ENCODE measurements at regions not wholly inside any gene's neighbourhood (a gene's known extent, or its start where the extent isn't known, plus 50 kb on each side); places are given as distances from the start of the nearest gene placed in this dataset.
A peak's percentile ranks its signal among the peaks of the same experiment; 100 is the strongest.

DNA sequence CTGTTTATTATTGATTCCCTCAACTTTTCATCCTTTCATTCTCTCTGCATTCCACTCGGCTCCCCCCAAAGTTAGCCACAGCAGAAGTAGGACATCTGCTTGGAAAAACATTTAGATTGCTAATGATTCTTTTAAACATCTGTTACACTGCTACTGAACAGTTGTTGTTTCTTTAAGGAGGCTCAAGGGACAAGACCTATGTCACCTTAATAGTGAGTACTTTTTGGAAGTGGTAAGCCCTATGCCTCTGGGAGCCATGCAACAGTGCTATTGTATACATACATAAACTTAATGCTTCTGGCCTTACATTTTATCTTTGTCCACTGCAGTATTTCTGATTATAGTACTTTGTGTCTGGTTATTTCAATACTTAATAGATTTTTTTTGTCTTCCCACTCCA lies 628.2 kb upstream of the FOXG1 start:
- TF ChIP-seq EZH2 (IDR thresholded peaks at IDR 0.05), result no peak
- Histone ChIP-seq H3K36me3 (ENCODE audit: insufficient read depth, low read length) (no peaks in the 10 kb centered on the region), H3K27ac (no peak overlapping the region), H3K9me3 (ENCODE audit: low read depth, low read length) (no peaks in the 10 kb centered on the region), H3K4me3 (no peak overlapping the region), H3K9ac (ENCODE audit: insufficient read length) (no peak overlapping the region)
- no peak for DNase-seq (ENCODE audit: low read depth, low spot score)

- no peak overlapping the region for H3K9ac ChIP-seq (ENCODE audit: insufficient read length)
- no peak overlapping the region for H3K4me3 ChIP-seq
- H3K9me3 ChIP-seq (ENCODE audit: low read depth, low read length), result no peaks in the 10 kb centered on the region
- H3K36me3 ChIP-seq (ENCODE audit: insufficient read depth, low read length), result no peaks in the 10 kb centered on the region
- TF ChIP-seq POLR2AphosphoS5 (IDR thresholded peaks at IDR 0.05; ENCODE audit: borderline replicate concordance, low read depth, low read length), result no peak
- TF ChIP-seq FOXP2 (optimal IDR thresholded peaks at IDR 0.05; ENCODE audit: control extremely low read depth, extremely low read length, insufficient read depth), result no peak
- TF ChIP-seq EZH2 (IDR thresholded peaks at IDR 0.05), result no peak
- peak overlapping the region; percentile 93 for H3K27ac ChIP-seq
- DNase-seq (ENCODE audit: low read depth, low spot score), result no peak
These were observed 624.9 kb upstream of the FOXG1 start for GRCh38 chr14:28141662-28142061.

- no peak for DNase-seq (ENCODE audit: low read depth, low spot score)
- H3K27ac ChIP-seq, result peak overlapping the region; percentile 93
- peak overlapping the region; percentile 36 for H3K4me3 ChIP-seq
- peak overlapping the region; percentile 27 for H3K9ac ChIP-seq (ENCODE audit: insufficient read length)
- no peak for TF ChIP-seq EZH2 (IDR thresholded peaks at IDR 0.05)
- TF ChIP-seq FOXP2 (optimal IDR thresholded peaks at IDR 0.05; ENCODE audit: control extremely low read depth, extremely low read length, insufficient read depth), result no peak
- no peak for TF ChIP-seq POLR2AphosphoS5 (IDR thresholded peaks at IDR 0.05; ENCODE audit: borderline replicate concordance, low read depth, low read length)
- no peaks in the 10 kb centered on the region for H3K36me3 ChIP-seq (ENCODE audit: insufficient read depth, low read length)
- no peaks in the 10 kb centered on the region for H3K9me3 ChIP-seq (ENCODE audit: low read depth, low read length)
These were observed 624.1 kb upstream of the FOXG1 start for GRCh38 chr14:28142400-28143015.

GRCh38 chr14:28143316-28143715 lies 623.3 kb upstream of the FOXG1 start:
- peak overlapping the region; percentile 27 for H3K9ac ChIP-seq (ENCODE audit: insufficient read length)
- no peaks in the 10 kb centered on the region for H3K36me3 ChIP-seq (ENCODE audit: insufficient read depth, low read length)
- peak overlapping the region; percentile 36 for H3K4me3 ChIP-seq
- DNase-seq (ENCODE audit: low read depth, low spot score), result no peak
- TF ChIP-seq POLR2AphosphoS5 (IDR thresholded peaks at IDR 0.05; ENCODE audit: borderline replicate concordance, low read depth, low read length), result no peak
- TF ChIP-seq EZH2 (IDR thresholded peaks at IDR 0.05), result no peak
- no peak for TF ChIP-seq FOXP2 (optimal IDR thresholded peaks at IDR 0.05; ENCODE audit: control extremely low read depth, extremely low read length, insufficient read depth)
- H3K9me3 ChIP-seq (ENCODE audit: low read depth, low read length), result no peaks in the 10 kb centered on the region
- peak overlapping the region; percentile 93 for H3K27ac ChIP-seq

- H3K9ac ChIP-seq (ENCODE audit: insufficient read length), result no peak overlapping the region
- TF ChIP-seq EZH2 (IDR thresholded peaks at IDR 0.05) (no peak), POLR2AphosphoS5 (IDR thresholded peaks at IDR 0.05; ENCODE audit: borderline replicate concordance, low read depth, low read length) (no peak), FOXP2 (optimal IDR thresholded peaks at IDR 0.05; ENCODE audit: control extremely low read depth, extremely low read length, insufficient read depth) (no peak)
- DNase-seq (ENCODE audit: low read depth, low spot score), result no peak
- H3K36me3 ChIP-seq (ENCODE audit: insufficient read depth, low read length), result no peaks in the 10 kb centered on the region
- no peak overlapping the region for H3K4me3 ChIP-seq
- H3K9me3 ChIP-seq (ENCODE audit: low read depth, low read length), result no peaks in the 10 kb centered on the region
- no peak overlapping the region for H3K27ac ChIP-seq
These were observed 614.7 kb upstream of the FOXG1 start for GRCh38 chr14:28151926-28152325.

DNA sequence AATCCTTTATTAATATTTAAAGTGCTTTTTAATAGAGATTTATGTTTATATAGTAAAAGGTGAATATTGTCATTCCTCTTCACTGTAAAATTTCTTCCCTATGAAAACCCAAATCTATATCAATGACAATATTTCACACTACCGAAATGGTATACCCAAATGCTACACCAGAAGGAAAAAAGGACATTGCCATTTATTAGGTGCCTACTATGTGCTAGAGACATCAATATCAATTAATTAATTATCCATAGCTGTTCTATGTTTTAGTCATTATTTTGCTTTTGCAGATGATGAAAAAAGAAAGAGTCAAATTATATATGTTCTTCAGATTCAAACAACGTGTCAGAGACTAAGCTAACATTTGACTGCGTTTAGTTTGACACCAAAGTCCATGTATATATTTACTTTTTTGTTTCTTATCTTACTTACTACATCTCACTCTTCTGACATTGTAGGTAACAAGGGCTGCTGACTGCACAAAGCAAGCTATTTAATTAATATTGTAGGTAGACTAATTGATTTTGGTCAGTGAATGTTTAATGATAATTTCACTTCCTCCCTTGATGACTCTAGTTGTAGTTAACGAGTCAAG lies 614.0 kb upstream of the FOXG1 start:
- H3K9me3 ChIP-seq (ENCODE audit: low read depth, low read length), result no peaks in the 10 kb centered on the region
- H3K36me3 ChIP-seq (ENCODE audit: insufficient read depth, low read length), result no peaks in the 10 kb centered on the region
- DNase-seq (ENCODE audit: low read depth, low spot score), result no peak
- H3K27ac ChIP-seq, result no peak overlapping the region
- TF ChIP-seq POLR2AphosphoS5 (IDR thresholded peaks at IDR 0.05; ENCODE audit: borderline replicate concordance, low read depth, low read length), result no peak
- no peak for TF ChIP-seq FOXP2 (optimal IDR thresholded peaks at IDR 0.05; ENCODE audit: control extremely low read depth, extremely low read length, insufficient read depth)
- TF ChIP-seq EZH2 (IDR thresholded peaks at IDR 0.05), result no peak
- H3K9ac ChIP-seq (ENCODE audit: insufficient read length), result no peak overlapping the region
- H3K4me3 ChIP-seq, result no peak overlapping the region

DNA sequence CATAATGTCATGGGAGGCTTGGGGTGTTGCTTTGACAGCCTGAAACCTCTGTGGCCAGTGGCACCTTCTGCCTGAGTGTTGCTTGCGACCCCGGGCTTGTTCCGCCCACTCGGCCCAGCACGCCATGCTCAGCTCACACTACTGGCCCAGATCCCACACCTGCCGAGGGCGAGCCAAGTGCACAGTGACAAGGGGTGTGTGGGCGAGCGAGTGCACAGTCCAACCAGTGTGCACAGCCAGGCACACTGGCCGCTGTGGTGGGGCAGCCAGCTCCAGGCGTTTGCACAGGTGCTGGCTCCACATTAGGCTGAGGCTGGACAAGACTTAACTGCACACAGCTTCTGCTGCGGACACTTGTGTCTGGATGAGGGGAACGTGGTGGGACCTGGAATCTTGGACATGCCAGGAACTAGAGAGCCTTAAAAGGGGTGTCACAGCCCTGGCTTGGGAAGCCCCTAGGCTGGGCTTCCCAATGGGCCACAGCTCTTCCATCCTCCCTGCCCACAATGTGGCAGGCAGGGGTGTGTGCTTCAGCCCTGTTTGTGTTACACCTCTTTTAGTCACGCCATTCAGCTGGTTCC lies 609.2 kb upstream of the FOXG1 start:
- no peak overlapping the region for H3K9ac ChIP-seq (ENCODE audit: insufficient read length)
- H3K9me3 ChIP-seq (ENCODE audit: low read depth, low read length), result no peaks in the 10 kb centered on the region
- no peak for TF ChIP-seq POLR2AphosphoS5 (IDR thresholded peaks at IDR 0.05; ENCODE audit: borderline replicate concordance, low read depth, low read length)
- TF ChIP-seq FOXP2 (optimal IDR thresholded peaks at IDR 0.05; ENCODE audit: control extremely low read depth, extremely low read length, insufficient read depth), result no peak
- DNase-seq (ENCODE audit: low read depth, low spot score), result no peak
- H3K27ac ChIP-seq, result no peak overlapping the region
- H3K4me3 ChIP-seq, result no peak overlapping the region
- H3K36me3 ChIP-seq (ENCODE audit: insufficient read depth, low read length), result no peaks in the 10 kb centered on the region

DNA sequence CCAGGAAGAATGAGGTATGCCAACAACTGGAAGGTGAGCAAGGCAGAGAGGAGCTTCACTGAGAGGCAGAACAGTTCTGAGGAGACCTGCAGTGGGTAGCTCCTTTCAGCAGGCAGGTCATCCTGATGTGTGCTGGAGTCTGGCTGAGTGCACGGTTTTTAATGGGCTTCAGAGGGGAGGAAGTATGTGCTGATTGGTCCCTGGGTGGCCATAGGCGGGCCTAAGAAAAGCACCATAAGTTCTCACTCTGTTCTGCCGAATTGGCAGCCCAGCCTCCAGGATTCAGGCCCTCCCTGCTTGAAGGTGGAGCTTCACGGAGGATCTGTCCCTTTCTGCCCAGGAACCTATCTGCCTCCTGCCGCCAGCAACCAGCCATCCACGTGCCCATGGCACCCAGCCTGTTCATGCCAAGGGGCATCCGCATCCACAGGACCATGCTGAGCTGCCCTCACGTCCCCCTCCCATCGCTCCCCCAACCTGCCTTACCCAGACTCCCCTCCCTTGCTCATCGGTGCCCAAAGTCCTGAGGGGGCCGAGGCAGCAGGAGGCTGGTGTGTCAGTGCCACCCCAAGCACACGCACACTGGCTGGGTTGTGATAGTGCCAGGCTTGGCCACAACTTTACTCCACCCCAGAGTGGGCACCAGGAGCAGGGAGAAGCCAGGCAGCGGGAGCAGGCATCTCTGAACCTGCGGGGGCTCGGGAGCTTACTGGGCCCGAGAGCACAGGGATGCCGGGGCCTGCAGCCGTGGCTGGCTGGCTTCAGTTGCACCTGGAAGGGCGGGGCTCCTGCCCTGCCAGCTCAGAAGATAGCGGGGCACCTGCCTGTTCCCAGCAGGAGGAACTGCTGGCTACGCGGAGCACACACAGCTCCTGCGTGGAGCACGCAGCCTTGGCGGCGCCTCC lies 608.4 kb upstream of the FOXG1 start:
- no peaks in the 10 kb centered on the region for H3K9me3 ChIP-seq (ENCODE audit: low read depth, low read length)
- DNase-seq (ENCODE audit: low read depth, low spot score), result no peak
- H3K9ac ChIP-seq (ENCODE audit: insufficient read length), result no peak overlapping the region
- no peaks in the 10 kb centered on the region for H3K36me3 ChIP-seq (ENCODE audit: insufficient read depth, low read length)
- H3K4me3 ChIP-seq, result no peak overlapping the region
- no peak for TF ChIP-seq EZH2 (IDR thresholded peaks at IDR 0.05)
- TF ChIP-seq FOXP2 (optimal IDR thresholded peaks at IDR 0.05; ENCODE audit: control extremely low read depth, extremely low read length, insufficient read depth), result no peak
- TF ChIP-seq POLR2AphosphoS5 (IDR thresholded peaks at IDR 0.05; ENCODE audit: borderline replicate concordance, low read depth, low read length), result no peak
- no peak overlapping the region for H3K27ac ChIP-seq
